Sigmoid colon (tissue), 4 donors: ENCODE measurements at regions not wholly inside any gene's neighbourhood (a gene's known extent, or its start where the extent isn't known, plus 50 kb on each side); places are given as distances from the start of the nearest gene placed in this dataset.

Source experiments
- EP300 ChIP-seq, 4 donors: sonication (generic); formaldehyde crosslinking; IDR thresholded peaks; one replicate each; pipeline ENCODE4 v1.6.1; 2017; ENCODE audit warnings: antibody characterized with exemption in 4 of 4
- POLR2A ChIP-seq, 2 donors: fragments of 450-650 bp; IDR thresholded peaks; one replicate each; pipeline ENCODE4 v1.6.1; 2016; ENCODE audit warnings: antibody characterized with exemption in 2 of 2, mild to moderate bottlenecking in 2 of 2, moderate library complexity in 2 of 2
- TF ChIP-seq, protein P1 (sequence below), 4 experiments: fragments of 450-650 bp in 3 of 4; fragments of 200-600 bp in 1 of 4; IDR thresholded peaks; one replicate each; pipeline ENCODE4 v1.5.1; 2016 to 2019; ENCODE audit warnings: antibody characterized with exemption in 4 of 4, mild to moderate bottlenecking in 3 of 4, moderate library complexity in 2 of 4

DNA sequence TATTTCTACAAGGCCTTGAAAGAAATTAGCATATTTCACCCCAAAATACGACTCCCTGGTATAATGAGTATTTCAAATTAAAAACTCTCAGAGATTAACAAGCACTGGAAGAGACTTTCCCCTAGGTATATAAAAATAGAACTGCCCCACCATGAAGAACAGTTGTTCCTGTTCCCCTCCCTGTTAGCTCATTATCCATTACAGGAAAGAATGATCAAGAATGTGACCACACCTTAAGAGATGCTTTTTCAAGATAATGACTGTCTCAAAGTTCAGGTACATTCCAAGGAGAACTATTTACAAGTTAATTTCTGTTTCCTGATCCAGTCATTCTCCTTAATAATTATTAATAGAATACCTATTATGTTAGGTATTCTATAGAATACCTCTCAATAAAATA lies 1220.6 kb upstream of the CDH2 start:
- TF ChIP-seq, protein P1, sequence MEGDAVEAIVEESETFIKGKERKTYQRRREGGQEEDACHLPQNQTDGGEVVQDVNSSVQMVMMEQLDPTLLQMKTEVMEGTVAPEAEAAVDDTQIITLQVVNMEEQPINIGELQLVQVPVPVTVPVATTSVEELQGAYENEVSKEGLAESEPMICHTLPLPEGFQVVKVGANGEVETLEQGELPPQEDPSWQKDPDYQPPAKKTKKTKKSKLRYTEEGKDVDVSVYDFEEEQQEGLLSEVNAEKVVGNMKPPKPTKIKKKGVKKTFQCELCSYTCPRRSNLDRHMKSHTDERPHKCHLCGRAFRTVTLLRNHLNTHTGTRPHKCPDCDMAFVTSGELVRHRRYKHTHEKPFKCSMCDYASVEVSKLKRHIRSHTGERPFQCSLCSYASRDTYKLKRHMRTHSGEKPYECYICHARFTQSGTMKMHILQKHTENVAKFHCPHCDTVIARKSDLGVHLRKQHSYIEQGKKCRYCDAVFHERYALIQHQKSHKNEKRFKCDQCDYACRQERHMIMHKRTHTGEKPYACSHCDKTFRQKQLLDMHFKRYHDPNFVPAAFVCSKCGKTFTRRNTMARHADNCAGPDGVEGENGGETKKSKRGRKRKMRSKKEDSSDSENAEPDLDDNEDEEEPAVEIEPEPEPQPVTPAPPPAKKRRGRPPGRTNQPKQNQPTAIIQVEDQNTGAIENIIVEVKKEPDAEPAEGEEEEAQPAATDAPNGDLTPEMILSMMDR (IDR thresholded peaks at IDR 0.05): no peak
- TF ChIP-seq POLR2A (IDR thresholded peaks at IDR 0.05) (no peak), EP300 (IDR thresholded peaks at IDR 0.05) (no peak)
